ENCODE measurements at regions not wholly inside any gene's neighbourhood (a gene's known extent, or its start where the extent isn't known, plus 50 kb on each side); places are given as distances from the start of the nearest gene placed in this dataset.

- TF ChIP-seq EZH2 (IDR thresholded peaks at IDR 0.05), result no peak
- TF ChIP-seq POLR2AphosphoS5 (IDR thresholded peaks at IDR 0.05; ENCODE audit: borderline replicate concordance, low read depth, low read length), result no peak
- no peak for TF ChIP-seq FOXP2 (optimal IDR thresholded peaks at IDR 0.05; ENCODE audit: control extremely low read depth, extremely low read length, insufficient read depth)
- no peaks in the 10 kb centered on the region for H3K36me3 ChIP-seq (ENCODE audit: insufficient read depth, low read length)
- no peak overlapping the region for H3K4me3 ChIP-seq
- DNase-seq (ENCODE audit: low read depth, low spot score), result no peak
- no peak overlapping the region for H3K9ac ChIP-seq (ENCODE audit: insufficient read length)
- no peaks in the 10 kb centered on the region for H3K9me3 ChIP-seq (ENCODE audit: low read depth, low read length)
- H3K27ac ChIP-seq, result no peak overlapping the region
Measured at GRCh38 chr4:119797238-119797894, 168.8 kb upstream of the PDE5A start.

GRCh38 chr4:119795986-119796578 lies 167.5 kb upstream of the PDE5A start:
- Histone ChIP-seq H3K27ac (no peak overlapping the region), H3K9me3 (ENCODE audit: low read depth, low read length) (no peaks in the 10 kb centered on the region), H3K4me3 (no peak overlapping the region), H3K9ac (ENCODE audit: insufficient read length) (no peak overlapping the region), H3K36me3 (ENCODE audit: insufficient read depth, low read length) (no peaks in the 10 kb centered on the region)
- no peak for DNase-seq (ENCODE audit: low read depth, low spot score)
- TF ChIP-seq FOXP2 (optimal IDR thresholded peaks at IDR 0.05; ENCODE audit: control extremely low read depth, extremely low read length, insufficient read depth) (no peak), EZH2 (IDR thresholded peaks at IDR 0.05) (no peak), POLR2AphosphoS5 (IDR thresholded peaks at IDR 0.05; ENCODE audit: borderline replicate concordance, low read depth, low read length) (no peak)

GRCh38 chr4:119794681-119795080 lies 166.1 kb upstream of the PDE5A start:
- H3K36me3 ChIP-seq (ENCODE audit: insufficient read depth, low read length), result no peaks in the 10 kb centered on the region
- no peak for DNase-seq (ENCODE audit: low read depth, low spot score)
- H3K9me3 ChIP-seq (ENCODE audit: low read depth, low read length), result no peaks in the 10 kb centered on the region
- no peak overlapping the region for H3K4me3 ChIP-seq
- TF ChIP-seq POLR2AphosphoS5 (IDR thresholded peaks at IDR 0.05; ENCODE audit: borderline replicate concordance, low read depth, low read length) (no peak), FOXP2 (optimal IDR thresholded peaks at IDR 0.05; ENCODE audit: control extremely low read depth, extremely low read length, insufficient read depth) (no peak), EZH2 (IDR thresholded peaks at IDR 0.05) (no peak)
- no peak overlapping the region for H3K27ac ChIP-seq
- H3K9ac ChIP-seq (ENCODE audit: insufficient read length), result no peak overlapping the region

GRCh38 chr4:119794113-119794512 lies 165.5 kb upstream of the PDE5A start:
- no peaks in the 10 kb centered on the region for H3K36me3 ChIP-seq (ENCODE audit: insufficient read depth, low read length)
- H3K9ac ChIP-seq (ENCODE audit: insufficient read length), result no peak overlapping the region
- H3K4me3 ChIP-seq, result no peak overlapping the region
- H3K9me3 ChIP-seq (ENCODE audit: low read depth, low read length), result no peaks in the 10 kb centered on the region
- DNase-seq (ENCODE audit: low read depth, low spot score), result no peak
- no peak overlapping the region for H3K27ac ChIP-seq
- TF ChIP-seq EZH2 (IDR thresholded peaks at IDR 0.05), result no peak
- TF ChIP-seq FOXP2 (optimal IDR thresholded peaks at IDR 0.05; ENCODE audit: control extremely low read depth, extremely low read length, insufficient read depth), result no peak
- TF ChIP-seq POLR2AphosphoS5 (IDR thresholded peaks at IDR 0.05; ENCODE audit: borderline replicate concordance, low read depth, low read length), result no peak

GRCh38 chr4:119788349-119789266 lies 160.0 kb upstream of the PDE5A start:
- Histone ChIP-seq H3K9me3 (ENCODE audit: low read depth, low read length) (no peaks in the 10 kb centered on the region), H3K27ac (no peak overlapping the region), H3K9ac (ENCODE audit: insufficient read length) (no peak overlapping the region), H3K36me3 (ENCODE audit: insufficient read depth, low read length) (no peaks in the 10 kb centered on the region), H3K4me3 (no peak overlapping the region)
- no peak for TF ChIP-seq FOXP2 (optimal IDR thresholded peaks at IDR 0.05; ENCODE audit: control extremely low read depth, extremely low read length, insufficient read depth)
- no peak for TF ChIP-seq EZH2 (IDR thresholded peaks at IDR 0.05)
- TF ChIP-seq POLR2AphosphoS5 (IDR thresholded peaks at IDR 0.05; ENCODE audit: borderline replicate concordance, low read depth, low read length), result no peak
- no peak for DNase-seq (ENCODE audit: low read depth, low spot score)

GRCh38 chr4:119785963-119786362 lies 157.4 kb upstream of the PDE5A start:
- Histone ChIP-seq H3K27ac (no peak overlapping the region), H3K36me3 (ENCODE audit: insufficient read depth, low read length) (no peaks in the 10 kb centered on the region), H3K9me3 (ENCODE audit: low read depth, low read length) (no peaks in the 10 kb centered on the region), H3K4me3 (no peak overlapping the region), H3K9ac (ENCODE audit: insufficient read length) (no peak overlapping the region)
- TF ChIP-seq FOXP2 (optimal IDR thresholded peaks at IDR 0.05; ENCODE audit: control extremely low read depth, extremely low read length, insufficient read depth), result no peak
- TF ChIP-seq EZH2 (IDR thresholded peaks at IDR 0.05), result no peak
- no peak for TF ChIP-seq POLR2AphosphoS5 (IDR thresholded peaks at IDR 0.05; ENCODE audit: borderline replicate concordance, low read depth, low read length)
- no peak for DNase-seq (ENCODE audit: low read depth, low spot score)

GRCh38 chr4:119783189-119783983 lies 154.8 kb upstream of the PDE5A start:
- no peak for DNase-seq (ENCODE audit: low read depth, low spot score)
- Histone ChIP-seq H3K36me3 (ENCODE audit: insufficient read depth, low read length) (no peaks in the 10 kb centered on the region), H3K9me3 (ENCODE audit: low read depth, low read length) (no peaks in the 10 kb centered on the region), H3K4me3 (no peak overlapping the region), H3K27ac (no peak overlapping the region), H3K9ac (ENCODE audit: insufficient read length) (no peak overlapping the region)
- no peak for TF ChIP-seq POLR2AphosphoS5 (IDR thresholded peaks at IDR 0.05; ENCODE audit: borderline replicate concordance, low read depth, low read length)
- TF ChIP-seq EZH2 (IDR thresholded peaks at IDR 0.05), result no peak
- TF ChIP-seq FOXP2 (optimal IDR thresholded peaks at IDR 0.05; ENCODE audit: control extremely low read depth, extremely low read length, insufficient read depth), result no peak
